Embryonic facial prominence (tissue), 1 donor: ENCODE measurements at regions not wholly inside any gene's neighbourhood (a gene's known extent, or its start where the extent isn't known, plus 50 kb on each side); places are given as distances from the start of the nearest gene placed in this dataset.

ENCODE experiments used
- DNase-seq: peaks from one replicate; pipeline ENCODE4 v3.0.0-alpha.2; 2016; ENCODE audit errors: extremely low spot score

- DNase-seq, result no peak
Measured at GRCh38 chr1:29517251-29518086, 281.1 kb downstream of the PTPRU start.

GRCh38 chr1:29516063-29516820 lies 279.9 kb downstream of the PTPRU start:
- no peak for DNase-seq

GRCh38 chr1:29515170-29515955 lies 279.0 kb downstream of the PTPRU start:
- DNase-seq, result no peak

GRCh38 chr1:29514361-29515169 lies 278.2 kb downstream of the PTPRU start:
- DNase-seq, result no peak

- DNase-seq, result no peak
Measured at GRCh38 chr1:29513357-29513756, 277.0 kb downstream of the PTPRU start.

- no peak for DNase-seq
Measured at GRCh38 chr1:29511436-29511835, 275.1 kb downstream of the PTPRU start.

- no peak for DNase-seq
Measured at GRCh38 chr1:29508458-29509107, 272.3 kb downstream of the PTPRU start.

GRCh38 chr1:29506678-29507225 lies 270.4 kb downstream of the PTPRU start:
- DNase-seq, result no peak

- DNase-seq, result no peak
Measured at GRCh38 chr1:29505532-29506220, 269.4 kb downstream of the PTPRU start.

- DNase-seq, result no peak
Measured at GRCh38 chr1:29504709-29505410, 268.5 kb downstream of the PTPRU start.

- DNase-seq, result no peak
Measured at GRCh38 chr1:29504196-29504595, 267.9 kb downstream of the PTPRU start.

- no peak for DNase-seq
Measured at GRCh38 chr1:29502911-29503840, 266.9 kb downstream of the PTPRU start.

- DNase-seq, result no peak
Measured at GRCh38 chr1:29502225-29502910, 266.0 kb downstream of the PTPRU start.

- DNase-seq, result no peak
Measured at GRCh38 chr1:29501227-29501976, 265.1 kb downstream of the PTPRU start.

GRCh38 chr1:29500651-29501050 lies 264.3 kb downstream of the PTPRU start:
- DNase-seq, result no peak

GRCh38 chr1:29500041-29500440 lies 263.7 kb downstream of the PTPRU start:
- DNase-seq, result no peak

GRCh38 chr1:29499104-29499650 lies 262.9 kb downstream of the PTPRU start:
- no peak for DNase-seq
